Neuronal stem cell (in vitro differentiated cells): ENCODE measurements at regions not wholly inside any gene's neighbourhood (a gene's known extent, or its start where the extent isn't known, plus 50 kb on each side); places are given as distances from the start of the nearest gene placed in this dataset.

Experiments
- DNase-seq: peaks from one replicate; pipeline ENCODE4 v3.0.0-alpha.2; 2013; ENCODE audit warnings: low spot score
- H2AFZ ChIP-seq: one replicate; pipeline ENCODE4 v1.6.1; 2013; ENCODE audit warnings: mild to moderate bottlenecking, low read length, inconsistent platforms
- H2AK5ac ChIP-seq: 2 replicates; pipeline ENCODE4 v1.6.1; 2013; ENCODE audit warnings: low read depth, mild to moderate bottlenecking, inconsistent platforms, low read length, moderate library complexity, mixed read lengths
- H2BK120ac ChIP-seq: 2 replicates; pipeline ENCODE4 v1.6.1; 2013; ENCODE audit warnings: low read depth, mild to moderate bottlenecking, inconsistent platforms, low read length, moderate library complexity, mixed read lengths
- H2BK12ac ChIP-seq: one replicate; pipeline ENCODE4 v1.6.1; 2013; ENCODE audit warnings: low read length, inconsistent platforms
- H2BK15ac ChIP-seq: 2 replicates; pipeline ENCODE4 v1.6.1; 2013; ENCODE audit warnings: mild to moderate bottlenecking, low read length, inconsistent platforms, mixed read lengths
- H2BK5ac ChIP-seq: one replicate; pipeline ENCODE4 v1.6.1; 2013; ENCODE audit warnings: inconsistent platforms, mild to moderate bottlenecking, low read length, moderate library complexity
- H3K14ac ChIP-seq: one replicate; pipeline ENCODE4 v1.6.1; 2013; ENCODE audit warnings: low read length, inconsistent platforms
- H3K18ac ChIP-seq: 2 replicates; pipeline ENCODE4 v1.6.1; 2013; ENCODE audit warnings: low read length, inconsistent platforms
- H3K23ac ChIP-seq: 2 replicates; pipeline ENCODE4 v1.6.1; 2013; ENCODE audit warnings: low read depth, mild to moderate bottlenecking, mixed read lengths, low read length, inconsistent platforms; ENCODE audit not compliant: poor library complexity
- H3K27ac ChIP-seq: replicated peaks from 3 replicates; pipeline ENCODE4 v1.5.1; 2013; ENCODE audit warnings: low read length, inconsistent platforms
- H3K27me3 ChIP-seq, 3 experiments: 2 replicates each; pipeline ENCODE4 v1.6.1; 2013; ENCODE audit warnings: low read length in 3 of 3, mild to moderate bottlenecking in 2 of 3, inconsistent platforms in 1 of 3, low read depth in 1 of 3, mixed read lengths in 1 of 3, moderate library complexity in 1 of 3; ENCODE audit not compliant: control insufficient read depth in 3 of 3, insufficient read depth in 3 of 3
- H3K36me3 ChIP-seq, 2 donors: replicated peaks in 1 of 2; 2 replicates each; pipeline ENCODE4 v1.6.1; 2013; ENCODE audit warnings: low read length in 2 of 2; ENCODE audit not compliant: control insufficient read depth in 2 of 2, insufficient read depth in 2 of 2
- H3K4ac ChIP-seq: 2 replicates; pipeline ENCODE4 v1.6.1; 2013; ENCODE audit warnings: inconsistent platforms, mild to moderate bottlenecking, low read length, moderate library complexity
- H3K4me1 ChIP-seq, 2 donors: 1 replicate in 1 of 2; 2 replicates in 1 of 2; pipeline ENCODE4 v1.6.1; 2013; ENCODE audit warnings: low read length in 2 of 2, low read depth in 1 of 2; ENCODE audit not compliant: control insufficient read depth in 2 of 2, insufficient read depth in 1 of 2
- H3K4me2 ChIP-seq: one replicate; pipeline ENCODE4 v1.6.1; 2013; ENCODE audit warnings: mild to moderate bottlenecking, low read length, inconsistent platforms; ENCODE audit not compliant: insufficient read depth, poor library complexity, severe bottlenecking
- H3K4me3 ChIP-seq, 2 donors: 2 replicates each; pipeline ENCODE4 v1.5.1; 2013; ENCODE audit warnings: low read length in 2 of 2, mild to moderate bottlenecking in 2 of 2, inconsistent platforms in 1 of 2, moderate library complexity in 1 of 2
- H3K79me1 ChIP-seq: one replicate; pipeline ENCODE4 v1.6.1; 2013; ENCODE audit warnings: low read depth, mild to moderate bottlenecking, inconsistent platforms, low read length, moderate library complexity
- H3K9ac ChIP-seq: one replicate; pipeline ENCODE4 v1.6.1; 2013; ENCODE audit warnings: mild to moderate bottlenecking, low read depth, low read length, inconsistent platforms; ENCODE audit not compliant: poor library complexity
- H3K9me3 ChIP-seq, 2 donors: replicated peaks in 1 of 2; 2 replicates each; pipeline versions ENCODE3 to v1.6.1; 2013; ENCODE audit warnings: low read length in 2 of 2, mild to moderate bottlenecking in 2 of 2, inconsistent platforms in 1 of 2, low read depth in 1 of 2, mixed read lengths in 1 of 2, moderate library complexity in 1 of 2; ENCODE audit not compliant: control insufficient read depth in 2 of 2, insufficient read depth in 1 of 2
- H4K8ac ChIP-seq: one replicate; pipeline ENCODE4 v1.6.1; 2013; ENCODE audit warnings: low read depth, mild to moderate bottlenecking, inconsistent platforms, low read length, moderate library complexity
- H4K91ac ChIP-seq: one replicate; pipeline ENCODE4 v1.6.1; 2013; ENCODE audit warnings: low read length, low read depth, mild to moderate bottlenecking, inconsistent platforms; ENCODE audit not compliant: poor library complexity
- WGBS, 2 donors: extraction: QIAGEN DNeasy Blood & Tissue Kit; methylation state at CpG; one replicate each; pipeline ENCODE4 v1.1.7; 2013; ENCODE audit warnings: missing lambda C conversion rate in 2 of 2, mixed read lengths in 1 of 2; ENCODE audit not compliant: insufficient read length in 2 of 2, insufficient replicate concordance in 1 of 2; ENCODE audit errors: extremely low coverage in 2 of 2; 5-methylcytosine and 5-hydroxymethylcytosine counted together

DNA sequence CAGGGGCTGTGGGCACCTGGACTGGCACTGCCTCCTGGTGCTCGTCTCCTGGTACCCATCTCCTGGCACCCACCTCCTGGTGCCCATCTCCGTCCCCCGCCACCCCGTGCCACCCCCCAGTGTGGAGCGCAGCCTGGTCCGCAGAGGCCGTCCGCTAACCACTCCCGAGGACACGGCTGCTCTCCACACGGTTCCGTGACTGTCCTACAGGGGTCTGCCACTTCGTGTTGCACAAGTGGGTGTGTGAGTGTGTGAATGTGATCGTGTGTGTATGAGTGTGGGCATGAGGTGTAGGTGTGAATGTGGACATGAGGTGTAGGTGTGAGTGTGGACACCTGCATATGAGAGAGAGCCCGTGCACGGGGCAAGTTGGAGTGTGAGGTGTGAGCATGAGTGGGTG, 119.4 kb upstream of the HS6ST1 start:
- H3K4me2 ChIP-seq, result no peak overlapping the region

DNA sequence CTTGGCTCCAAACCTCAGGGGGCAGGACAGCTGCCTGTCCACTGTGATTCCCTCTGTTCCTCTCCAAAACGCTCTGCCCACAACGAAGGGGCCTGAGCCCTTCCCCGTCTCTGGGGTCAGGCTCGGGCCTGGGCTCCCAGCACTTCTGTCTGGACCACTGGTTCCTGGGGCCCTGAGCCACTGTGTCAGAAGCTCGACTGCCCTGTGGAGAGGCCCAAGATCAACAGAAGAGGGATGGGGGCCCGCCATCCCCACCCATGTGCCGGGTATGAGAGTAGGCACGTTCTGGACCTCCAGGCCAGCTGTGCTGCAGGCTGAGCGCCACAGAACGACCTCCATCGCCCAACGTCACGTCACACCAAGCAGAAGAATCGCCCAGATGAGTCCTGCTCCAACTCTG, 119.9 kb upstream of the HS6ST1 start:
- H2BK12ac ChIP-seq, result no peak overlapping the region
- H3K79me1 ChIP-seq, result peaks cover 2% of the 10 kb centered on the region
- no peak overlapping the region for H2BK120ac ChIP-seq
- H2BK15ac ChIP-seq, result no peak overlapping the region
- no peak overlapping the region for H3K4me2 ChIP-seq
- no peaks in the 10 kb centered on the region for H3K9me3 ChIP-seq
- H2AK5ac ChIP-seq, result peak overlapping the region; percentile 15
- no peak overlapping the region for H2AFZ ChIP-seq
- no peak overlapping the region for H4K91ac ChIP-seq
- no peak overlapping the region for H3K4ac ChIP-seq
- no peak overlapping the region for H3K4me3 ChIP-seq
- no peak overlapping the region for H2BK5ac ChIP-seq
- peaks cover 0 to 9% of the 10 kb centered on the region in 2 donors for H3K4me1 ChIP-seq
- H3K23ac ChIP-seq, result no peak overlapping the region
- H3K27ac ChIP-seq, result no peak overlapping the region
- no peaks in the 10 kb centered on the region for H3K27me3 ChIP-seq
- no CpG with 5 or more reads among the region's 14 CpGs for WGBS, 2 donors
- H3K9ac ChIP-seq, result no peak overlapping the region
- no peaks in the 10 kb centered on the region for H3K36me3 ChIP-seq
- H3K18ac ChIP-seq, result peak overlapping the region; percentile 63
- DNase-seq, result no peak
- H4K8ac ChIP-seq, result no peak overlapping the region
- H3K14ac ChIP-seq, result no peak overlapping the region

More for the DNA sequence above, 119.4 kb upstream of the HS6ST1 start:
- Histone ChIP-seq H2BK15ac (no peak overlapping the region), H2BK12ac (no peak overlapping the region), H3K23ac (no peak overlapping the region), H2AFZ (no peak overlapping the region), H3K79me1 (peaks cover 2% of the 10 kb centered on the region), H3K27me3 (no peaks in the 10 kb centered on the region), H2BK5ac (no peak overlapping the region), H2BK120ac (no peak overlapping the region), H3K4me1 (peaks cover 0 to 5% of the 10 kb centered on the region in 2 donors), H3K36me3 (no peaks in the 10 kb centered on the region), H3K14ac (no peak overlapping the region), H3K18ac (no peak overlapping the region), H3K27ac (no peak overlapping the region), H4K8ac (no peak overlapping the region), H3K4ac (no peak overlapping the region), H3K9ac (no peak overlapping the region), H3K4me3 (no peak overlapping the region), H2AK5ac (no peak overlapping the region), H3K9me3 (no peaks in the 10 kb centered on the region), H4K91ac (no peak overlapping the region)
- no peak for DNase-seq
- 100% methylated on average over 1 of the region's 16 CpGs; no CpG with 5 or more reads in 1 of the 2 donors for WGBS, 2 donors

DNA sequence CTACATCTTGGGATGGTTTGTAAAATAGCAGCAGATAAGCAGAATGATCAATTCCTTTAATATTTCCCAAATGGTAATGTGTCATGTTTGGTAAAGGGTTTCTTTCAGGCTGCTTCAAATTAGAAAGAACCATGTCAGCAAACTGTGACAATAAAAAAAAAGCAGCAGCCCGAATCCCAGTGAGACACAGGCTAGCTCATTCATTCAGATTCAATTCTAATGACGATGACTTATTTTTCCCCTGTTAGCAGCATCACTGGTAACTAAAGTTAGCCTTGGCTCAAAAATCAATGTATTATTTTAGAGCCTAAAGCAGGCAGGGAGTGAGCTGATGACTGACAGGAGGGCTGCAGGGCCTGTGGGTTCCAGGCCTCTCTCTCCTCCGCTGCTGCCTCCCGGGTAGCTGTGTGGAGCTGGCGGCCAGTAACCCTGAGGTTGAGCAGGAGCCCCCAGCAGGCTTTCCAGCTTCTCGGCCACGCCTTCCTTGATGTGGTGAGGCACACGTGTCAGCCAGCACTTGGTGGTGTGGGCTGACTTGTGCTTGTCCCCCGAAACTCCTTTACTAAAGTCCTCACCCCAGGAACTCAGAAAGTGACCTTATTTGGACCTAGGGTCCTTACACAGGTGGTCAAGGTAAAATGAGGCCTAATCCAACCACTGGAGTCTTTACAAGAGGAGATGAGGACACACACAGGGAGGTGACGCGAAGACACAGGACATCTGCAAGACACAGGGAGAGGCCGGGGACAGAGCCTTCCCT, 120.5 kb upstream of the HS6ST1 start:
- no CpG with 5 or more reads among the region's 12 CpGs for WGBS, 2 donors
- no peak overlapping the region for H2BK5ac ChIP-seq
- no peak overlapping the region for H2BK120ac ChIP-seq
- H2AK5ac ChIP-seq, result peak overlapping the region; percentile 68
- no peak overlapping the region for H3K23ac ChIP-seq
- H3K9ac ChIP-seq, result no peak overlapping the region
- H3K4me1 ChIP-seq, result peaks cover 0 to 12% of the 10 kb centered on the region in 2 donors
- H3K4me2 ChIP-seq, result no peak overlapping the region
- H3K36me3 ChIP-seq, result no peaks in the 10 kb centered on the region
- no peak overlapping the region for H3K14ac ChIP-seq
- DNase-seq, result no peak
- no peak overlapping the region for H3K4me3 ChIP-seq
- H4K8ac ChIP-seq, result no peak overlapping the region
- no peaks in the 10 kb centered on the region for H3K27me3 ChIP-seq
- H3K9me3 ChIP-seq, result no peaks in the 10 kb centered on the region
- no peak overlapping the region for H3K18ac ChIP-seq
- H2AFZ ChIP-seq, result no peak overlapping the region
- H2BK12ac ChIP-seq, result no peak overlapping the region
- H3K4ac ChIP-seq, result no peak overlapping the region
- H4K91ac ChIP-seq, result no peak overlapping the region
- H2BK15ac ChIP-seq, result no peak overlapping the region
- H3K27ac ChIP-seq, result no peak overlapping the region
- peaks cover 2% of the 10 kb centered on the region for H3K79me1 ChIP-seq

DNA sequence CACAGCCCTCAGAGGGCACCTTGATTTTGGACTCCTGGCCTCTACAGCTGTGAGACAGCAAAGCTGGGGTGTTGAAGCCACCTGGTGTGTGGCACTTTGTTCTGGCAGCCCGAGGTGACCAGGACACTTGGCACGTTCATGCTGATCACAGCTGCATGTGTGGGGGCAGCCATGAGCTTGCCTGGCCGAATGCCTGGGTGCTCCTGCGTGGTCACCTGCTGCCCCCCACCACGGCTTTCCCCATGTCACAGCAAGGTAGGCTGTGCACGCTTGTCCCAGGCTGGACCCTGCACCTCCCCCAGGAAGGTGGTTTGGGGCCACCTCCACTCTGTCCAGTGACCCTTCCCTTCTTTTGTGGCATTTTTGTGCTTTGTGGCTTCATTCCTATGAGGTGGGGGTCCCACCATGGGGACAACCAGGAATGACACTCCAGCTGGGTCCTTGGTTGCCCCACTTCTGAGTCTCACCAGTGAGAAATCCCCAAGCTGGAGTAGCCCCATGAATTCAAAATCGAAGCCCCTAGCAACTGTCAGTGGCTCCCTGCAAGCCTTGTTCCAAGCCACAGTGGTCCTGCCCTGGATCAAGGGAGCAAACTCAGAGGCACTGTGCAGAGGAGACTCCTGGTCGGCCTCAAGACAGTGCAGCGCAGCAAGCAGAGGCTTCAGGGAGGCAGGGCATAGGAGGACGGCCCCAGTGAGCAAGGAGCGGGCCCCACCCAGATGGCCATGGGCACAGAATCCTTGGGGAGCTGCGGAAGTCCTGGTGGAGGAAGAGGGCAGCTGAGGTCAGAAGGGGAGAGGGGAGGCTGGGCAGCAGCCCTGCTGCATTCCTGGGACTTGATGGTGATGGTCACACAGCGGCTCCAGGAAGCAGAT, 121.4 kb upstream of the HS6ST1 start:
- peak overlapping the region; percentile 82 for H3K18ac ChIP-seq
- peak overlapping the region; percentile 3 for H2BK15ac ChIP-seq
- H2BK120ac ChIP-seq, result no peak overlapping the region
- no peaks in the 10 kb centered on the region for H3K27me3 ChIP-seq
- no peak overlapping the region for H4K91ac ChIP-seq
- peaks cover 2% of the 10 kb centered on the region for H3K79me1 ChIP-seq
- H3K23ac ChIP-seq, result peak overlapping the region; percentile 67
- no peak overlapping the region for H2BK12ac ChIP-seq
- H4K8ac ChIP-seq, result no peak overlapping the region
- H3K4me2 ChIP-seq, result no peak overlapping the region
- peak overlapping the region; percentile 68 for H2AK5ac ChIP-seq
- H3K9ac ChIP-seq, result peak overlapping the region; percentile 15
- H3K9me3 ChIP-seq, result no peaks in the 10 kb centered on the region
- DNase-seq, result no peak
- H2AFZ ChIP-seq, result no peak overlapping the region
- peaks cover 0 to 12% of the 10 kb centered on the region in 2 donors for H3K4me1 ChIP-seq
- no peak overlapping the region for H3K4ac ChIP-seq
- no peak overlapping the region for H3K27ac ChIP-seq
- H2BK5ac ChIP-seq, result peak overlapping the region; percentile 35
- no peak overlapping the region for H3K4me3 ChIP-seq
- H3K14ac ChIP-seq, result no peak overlapping the region
- no CpG with 5 or more reads among the region's 13 CpGs for WGBS, 2 donors
- no peaks in the 10 kb centered on the region for H3K36me3 ChIP-seq
